Epithelial cell of proximal tubule (primary cell): ENCODE measurements at regions not wholly inside any gene's neighbourhood (a gene's known extent, or its start where the extent isn't known, plus 50 kb on each side); places are given as distances from the start of the nearest gene placed in this dataset.

Source experiments
- DNase-seq: peaks from one replicate; pipeline ENCODE4 v3.0.0-alpha.2; 2011; ENCODE audit warnings: low read depth
- H3K4me3 ChIP-seq: 2 replicates; pipeline ENCODE4 v1.5.1; 2011; ENCODE audit warnings: low read depth, mild to moderate bottlenecking, low read length
- CTCF ChIP-seq: conservative IDR thresholded peaks from 2 replicates; pipeline ENCODE4 v1.5.1; 2012; ENCODE audit warnings: low read depth, mild to moderate bottlenecking, low read length

GRCh38 chr17:71184716-71185115 lies 936.1 kb upstream of the SOX9 start:
- TF ChIP-seq CTCF = no peak
- no peak overlapping the region for H3K4me3 ChIP-seq
- no peak for DNase-seq

- TF ChIP-seq CTCF = no peak
- H3K4me3 ChIP-seq = no peak overlapping the region
- DNase-seq = no peak
Observed at GRCh38 chr17:71187145-71187878, 933.5 kb upstream of the SOX9 start.

- TF ChIP-seq CTCF = no peak
- DNase-seq = peak; percentile 64
- H3K4me3 ChIP-seq = no peak overlapping the region
Observed at GRCh38 chr17:71188811-71189492, 931.9 kb upstream of the SOX9 start.

GRCh38 chr17:71189493-71189831 lies 931.4 kb upstream of the SOX9 start:
- no peak for DNase-seq
- no peak overlapping the region for H3K4me3 ChIP-seq
- TF ChIP-seq CTCF = no peak

- no peak for TF ChIP-seq CTCF
- H3K4me3 ChIP-seq = no peak overlapping the region
- no peak for DNase-seq
Observed at GRCh38 chr17:71192039-71192555, 928.7 kb upstream of the SOX9 start.

GRCh38 chr17:71192848-71193247 lies 928.0 kb upstream of the SOX9 start:
- no peak for DNase-seq
- TF ChIP-seq CTCF = no peak

GRCh38 chr17:71200597-71200996 lies 920.2 kb upstream of the SOX9 start:
- no peak for DNase-seq
- no peak overlapping the region for H3K4me3 ChIP-seq
- TF ChIP-seq CTCF = no peak

More at GRCh38 chr17:71192848-71193247, 928.0 kb upstream of the SOX9 start:
- H3K4me3 ChIP-seq = no peak overlapping the region
